Suprapubic skin (tissue), 4 donors: ENCODE measurements at regions not wholly inside any gene's neighbourhood (a gene's known extent, or its start where the extent isn't known, plus 50 kb on each side); places are given as distances from the start of the nearest gene placed in this dataset.

ENCODE experiments used
- DNase-seq, 2 donors: peaks; one replicate each; pipeline ENCODE4 v3.0.0-alpha.2; 2019; ENCODE audit warnings: low spot score in 2 of 2
- H3K27ac ChIP-seq: fragments of 200-600 bp; sonication (generic); one replicate; pipeline ENCODE4 v1.5.1; 2019
- H3K27me3 ChIP-seq: fragments of 200-600 bp; sonication (generic); one replicate; pipeline ENCODE4 v1.5.1; 2019
- H3K36me3 ChIP-seq: fragments of 200-600 bp; sonication (generic); one replicate; pipeline ENCODE4 v1.5.1; 2019
- H3K4me1 ChIP-seq: fragments of 200-600 bp; sonication (generic); one replicate; pipeline ENCODE4 v1.5.1; 2019
- H3K4me3 ChIP-seq: fragments of 200-600 bp; sonication (generic); one replicate; pipeline ENCODE4 v1.5.1; 2019; ENCODE audit warnings: mild to moderate bottlenecking
- H3K9me3 ChIP-seq: fragments of 200-600 bp; sonication (generic); one replicate; pipeline ENCODE4 v1.5.1; 2019
- EP300 ChIP-seq: sonication (generic); formaldehyde crosslinking; IDR thresholded peaks from one replicate; pipeline ENCODE4 v1.6.1; 2017; ENCODE audit warnings: antibody characterized with exemption
- POLR2A ChIP-seq, 2 donors: fragments of 450-650 bp; IDR thresholded peaks; one replicate each; pipeline ENCODE4 v1.6.1; 2017; ENCODE audit warnings: antibody characterized with exemption in 2 of 2, mild to moderate bottlenecking in 2 of 2, moderate library complexity in 2 of 2
- POLR2AphosphoS5 ChIP-seq, 3 donors: sonication (generic); formaldehyde crosslinking; IDR thresholded peaks; one replicate each; pipeline ENCODE4 v1.6.1; 2017; ENCODE audit warnings: antibody characterized with exemption in 3 of 3
- WGBS: methylation state at CpG from one replicate; pipeline ENCODE4 v1.1.5; 2018; 5-methylcytosine and 5-hydroxymethylcytosine counted together
- TF ChIP-seq, protein P1 (sequence below), 2 donors: fragments of 200-600 bp in 1 of 2; fragments of 450-650 bp in 1 of 2; sonication (generic) in 1 of 2; IDR thresholded peaks; one replicate each; pipeline ENCODE4 v1.5.1; 2016 to 2019; ENCODE audit warnings: antibody characterized with exemption in 2 of 2, mild to moderate bottlenecking in 1 of 2, moderate library complexity in 1 of 2

GRCh38 chr3:127049393-127049792, 66.5 kb downstream of the PLXNA1 start:
- 65% methylated on average over 5 of the region's 5 CpGs for WGBS
- Histone ChIP-seq H3K4me3 (no peak overlapping the region), H3K4me1 (peaks cover 25% of the 10 kb centered on the region), H3K27me3 (no peaks in the 10 kb centered on the region), H3K36me3 (no peaks in the 10 kb centered on the region), H3K9me3 (no peaks in the 10 kb centered on the region), H3K27ac (no peak overlapping the region)
- DNase-seq = no peak
- TF ChIP-seq, protein P1, sequence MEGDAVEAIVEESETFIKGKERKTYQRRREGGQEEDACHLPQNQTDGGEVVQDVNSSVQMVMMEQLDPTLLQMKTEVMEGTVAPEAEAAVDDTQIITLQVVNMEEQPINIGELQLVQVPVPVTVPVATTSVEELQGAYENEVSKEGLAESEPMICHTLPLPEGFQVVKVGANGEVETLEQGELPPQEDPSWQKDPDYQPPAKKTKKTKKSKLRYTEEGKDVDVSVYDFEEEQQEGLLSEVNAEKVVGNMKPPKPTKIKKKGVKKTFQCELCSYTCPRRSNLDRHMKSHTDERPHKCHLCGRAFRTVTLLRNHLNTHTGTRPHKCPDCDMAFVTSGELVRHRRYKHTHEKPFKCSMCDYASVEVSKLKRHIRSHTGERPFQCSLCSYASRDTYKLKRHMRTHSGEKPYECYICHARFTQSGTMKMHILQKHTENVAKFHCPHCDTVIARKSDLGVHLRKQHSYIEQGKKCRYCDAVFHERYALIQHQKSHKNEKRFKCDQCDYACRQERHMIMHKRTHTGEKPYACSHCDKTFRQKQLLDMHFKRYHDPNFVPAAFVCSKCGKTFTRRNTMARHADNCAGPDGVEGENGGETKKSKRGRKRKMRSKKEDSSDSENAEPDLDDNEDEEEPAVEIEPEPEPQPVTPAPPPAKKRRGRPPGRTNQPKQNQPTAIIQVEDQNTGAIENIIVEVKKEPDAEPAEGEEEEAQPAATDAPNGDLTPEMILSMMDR (IDR thresholded peaks at IDR 0.05) = no peak
- TF ChIP-seq POLR2AphosphoS5 (IDR thresholded peaks at IDR 0.05) = no peak
- no peak for TF ChIP-seq EP300
- no peak for TF ChIP-seq POLR2A (IDR thresholded peaks at IDR 0.05)

DNA sequence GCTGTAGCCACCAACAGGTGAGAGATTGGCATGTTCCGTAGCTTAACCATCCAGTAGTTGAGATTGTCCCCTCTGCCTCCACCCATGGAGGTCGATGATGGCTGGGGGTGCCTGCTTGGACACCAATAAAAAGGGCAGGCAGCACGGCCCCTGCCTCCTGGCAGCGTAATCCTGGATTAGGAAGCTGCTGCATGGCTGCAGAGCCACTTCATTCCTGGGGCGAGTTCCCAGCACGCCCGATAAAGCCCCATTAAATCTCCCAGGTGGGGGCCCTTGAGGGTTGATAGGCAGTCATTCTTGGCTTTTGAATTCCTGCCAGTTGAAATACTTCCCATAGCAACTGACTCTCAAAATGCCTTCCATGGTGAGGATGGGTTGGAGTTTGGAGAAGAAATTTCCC, 67.8 kb downstream of the PLXNA1 start:
- Histone ChIP-seq H3K36me3 (no peaks in the 10 kb centered on the region), H3K9me3 (no peaks in the 10 kb centered on the region), H3K27me3 (no peaks in the 10 kb centered on the region), H3K4me3 (no peak overlapping the region), H3K27ac (no peak overlapping the region), H3K4me1 (peaks cover 25% of the 10 kb centered on the region)
- whole genome bisulfite sequencing = 82% methylated on average over 7 of the region's 7 CpGs
- TF ChIP-seq POLR2A (IDR thresholded peaks at IDR 0.05) = no peak
- no peak for TF ChIP-seq POLR2AphosphoS5 (IDR thresholded peaks at IDR 0.05)
- no peak for TF ChIP-seq EP300
- TF ChIP-seq, protein P1 (IDR thresholded peaks at IDR 0.05) = no peak
- no peak for DNase-seq

- no peak for TF ChIP-seq POLR2AphosphoS5 (IDR thresholded peaks at IDR 0.05)
- no peak for TF ChIP-seq EP300
- TF ChIP-seq POLR2A (IDR thresholded peaks at IDR 0.05) = no peak
- TF ChIP-seq, protein P1 (IDR thresholded peaks at IDR 0.05) = no peak
- WGBS = 32% methylated on average over 9 of the region's 15 CpGs
- Histone ChIP-seq H3K4me1 (peaks cover 25% of the 10 kb centered on the region), H3K27me3 (no peaks in the 10 kb centered on the region), H3K27ac (no peak overlapping the region), H3K4me3 (no peak overlapping the region), H3K36me3 (no peaks in the 10 kb centered on the region), H3K9me3 (no peaks in the 10 kb centered on the region)
- DNase-seq = no peak
These were observed 69.2 kb downstream of the PLXNA1 start for GRCh38 chr3:127052121-127052561.

GRCh38 chr3:127053026-127053425, 70.1 kb downstream of the PLXNA1 start:
- TF ChIP-seq, protein P1 (IDR thresholded peaks at IDR 0.05) = no peak
- TF ChIP-seq POLR2A (IDR thresholded peaks at IDR 0.05) (no peak), EP300 (no peak), POLR2AphosphoS5 (IDR thresholded peaks at IDR 0.05) (no peak)
- H3K9me3 ChIP-seq = no peaks in the 10 kb centered on the region
- H3K4me1 ChIP-seq = peaks cover 25% of the 10 kb centered on the region
- no peak overlapping the region for H3K4me3 ChIP-seq
- WGBS = 85% methylated on average over 6 of the region's 6 CpGs
- DNase-seq = no peak
- no peaks in the 10 kb centered on the region for H3K36me3 ChIP-seq
- no peak overlapping the region for H3K27ac ChIP-seq
- H3K27me3 ChIP-seq = no peaks in the 10 kb centered on the region

- Histone ChIP-seq H3K27ac (no peak overlapping the region), H3K36me3 (no peaks in the 10 kb centered on the region), H3K4me1 (peaks cover 25% of the 10 kb centered on the region), H3K9me3 (no peaks in the 10 kb centered on the region), H3K27me3 (no peaks in the 10 kb centered on the region), H3K4me3 (no peak overlapping the region)
- 77% methylated on average over 5 of the region's 5 CpGs for WGBS
- no peak for DNase-seq
- TF ChIP-seq, protein P1 (IDR thresholded peaks at IDR 0.05) = no peak
- TF ChIP-seq POLR2A (IDR thresholded peaks at IDR 0.05) (no peak), POLR2AphosphoS5 (IDR thresholded peaks at IDR 0.05) (no peak), EP300 (no peak)
These were observed 70.5 kb downstream of the PLXNA1 start for GRCh38 chr3:127053450-127053849.
